PFSK-1 (cell line): ENCODE measurements at regions not wholly inside any gene's neighbourhood (a gene's known extent, or its start where the extent isn't known, plus 50 kb on each side); places are given as distances from the start of the nearest gene placed in this dataset.

Experiments
- POLR2AphosphoS5 ChIP-seq: IDR thresholded peaks from 2 replicates; pipeline ENCODE4 v1.6.1; 2012; ENCODE audit warnings: low read depth, mild to moderate bottlenecking, control low read depth, low read length, moderate library complexity
- TAF1 ChIP-seq: IDR thresholded peaks from 2 replicates; pipeline ENCODE4 v1.6.1; 2012; ENCODE audit warnings: low read length, control low read depth, borderline replicate concordance; ENCODE audit not compliant: insufficient read depth

- no peak for TF ChIP-seq TAF1
- no peak for TF ChIP-seq POLR2AphosphoS5
These were observed 424.1 kb upstream of the NFE2L3 start for GRCh38 chr7:25727876-25728275.
